ENCODE measurements at regions not wholly inside any gene's neighbourhood (a gene's known extent, or its start where the extent isn't known, plus 50 kb on each side); places are given as distances from the start of the nearest gene placed in this dataset.
"Not testable (repeated sequence)": the region's sequence is repeated elsewhere in the genome, so short reads cannot be mapped to it uniquely, and the experiment has no call there.

DNA sequence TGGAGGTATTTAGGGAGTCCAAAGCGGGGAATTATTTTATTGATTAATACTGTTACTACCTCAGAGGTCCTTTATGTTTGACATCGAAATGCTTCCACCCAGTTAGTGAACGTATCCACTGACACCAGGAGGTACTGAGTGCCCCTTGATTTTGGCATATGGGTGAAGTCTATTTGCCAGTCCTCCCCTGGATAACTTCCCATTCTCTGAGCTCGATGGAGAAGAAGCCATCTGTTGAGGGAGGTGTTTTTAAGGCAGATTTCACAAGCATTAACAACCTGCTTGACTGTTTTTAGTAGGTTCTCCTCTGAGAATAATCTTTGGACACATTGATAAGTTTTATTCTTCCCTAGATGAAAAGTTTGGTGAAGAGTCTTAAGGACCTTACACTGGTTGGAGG, 165.3 kb upstream of the NREP start:
- no peaks in the 10 kb centered on the region for H3K27me3 ChIP-seq (replicated peaks; ENCODE audit: control insufficient read depth, insufficient read depth, low read length)
- DNase-seq = no peak
- TF ChIP-seq, protein P1, sequence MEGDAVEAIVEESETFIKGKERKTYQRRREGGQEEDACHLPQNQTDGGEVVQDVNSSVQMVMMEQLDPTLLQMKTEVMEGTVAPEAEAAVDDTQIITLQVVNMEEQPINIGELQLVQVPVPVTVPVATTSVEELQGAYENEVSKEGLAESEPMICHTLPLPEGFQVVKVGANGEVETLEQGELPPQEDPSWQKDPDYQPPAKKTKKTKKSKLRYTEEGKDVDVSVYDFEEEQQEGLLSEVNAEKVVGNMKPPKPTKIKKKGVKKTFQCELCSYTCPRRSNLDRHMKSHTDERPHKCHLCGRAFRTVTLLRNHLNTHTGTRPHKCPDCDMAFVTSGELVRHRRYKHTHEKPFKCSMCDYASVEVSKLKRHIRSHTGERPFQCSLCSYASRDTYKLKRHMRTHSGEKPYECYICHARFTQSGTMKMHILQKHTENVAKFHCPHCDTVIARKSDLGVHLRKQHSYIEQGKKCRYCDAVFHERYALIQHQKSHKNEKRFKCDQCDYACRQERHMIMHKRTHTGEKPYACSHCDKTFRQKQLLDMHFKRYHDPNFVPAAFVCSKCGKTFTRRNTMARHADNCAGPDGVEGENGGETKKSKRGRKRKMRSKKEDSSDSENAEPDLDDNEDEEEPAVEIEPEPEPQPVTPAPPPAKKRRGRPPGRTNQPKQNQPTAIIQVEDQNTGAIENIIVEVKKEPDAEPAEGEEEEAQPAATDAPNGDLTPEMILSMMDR (IDR thresholded peaks at IDR 0.05; ENCODE audit: insufficient read depth in 1 of 2, low read depth in 1 of 2, low read length in 1 of 2, severe bottlenecking in 1 of 2, unreplicated experiment in 1 of 2) = no peak
- H3K27ac Mint-ChIP-seq (ENCODE audit: unreplicated experiment) = no peak overlapping the region
- ChIA-PET POLR2A (no interaction called here), CTCF (no interaction called here)
- H3K36me3 Mint-ChIP-seq (ENCODE audit: insufficient read depth, unreplicated experiment) = no peaks in the 10 kb centered on the region
- H3K4me1 ChIP-seq = no peaks in the 10 kb centered on the region
- H3K4me3 Mint-ChIP-seq (ENCODE audit: unreplicated experiment) = no peak overlapping the region
- no peaks in the 10 kb centered on the region for H3K27me3 Mint-ChIP-seq (ENCODE audit: insufficient read depth, unreplicated experiment)
- H3K4me1 Mint-ChIP-seq (ENCODE audit: low read depth, unreplicated experiment) = peaks cover 5% of the 10 kb centered on the region
- H3K36me3 ChIP-seq (ENCODE audit: control insufficient read depth, insufficient read depth, low read length) = no peaks in the 10 kb centered on the region
- no peak overlapping the region for H3K4me3 ChIP-seq (ENCODE audit: low read depth, low read length)
- intact Hi-C loops (cut with micrococcal nuclease; ENCODE audit: unreplicated experiment) = no loop called here
- no peaks in the 10 kb centered on the region for H3K9me3 ChIP-seq
- H3K9me3 Mint-ChIP-seq (ENCODE audit: unreplicated experiment) = no peaks in the 10 kb centered on the region
- BruUV-seq (replicated peaks) = no TSS peak

DNA sequence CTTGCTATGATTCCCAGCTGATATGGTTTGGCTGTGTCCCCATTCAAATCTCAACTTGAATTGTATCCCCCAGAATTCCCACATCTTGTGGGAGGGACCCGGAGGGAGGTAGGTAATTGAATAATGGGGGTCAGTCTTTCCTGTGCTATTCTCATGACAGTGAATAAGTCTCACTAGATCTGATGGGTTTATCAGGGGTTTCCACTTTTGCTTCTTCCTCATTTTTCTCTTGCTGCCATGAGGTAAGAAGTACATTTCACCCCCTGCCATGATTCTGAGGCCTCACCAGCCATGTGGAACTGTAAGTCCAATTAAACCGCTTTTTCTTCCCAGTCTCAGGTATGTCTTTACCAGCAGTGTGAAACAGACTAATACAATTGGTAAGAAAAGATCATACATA, 164.7 kb upstream of the NREP start:
- POLR2A ChIA-PET; H3K4me3 Mint-ChIP-seq (ENCODE audit: unreplicated experiment); H3K27ac Mint-ChIP-seq (ENCODE audit: unreplicated experiment); H3K9me3 ChIP-seq; BruUV-seq (replicated peaks); H3K4me1 ChIP-seq; H3K4me3 ChIP-seq (ENCODE audit: low read depth, low read length); DNase-seq; CTCF ChIA-PET; H3K36me3 Mint-ChIP-seq (ENCODE audit: insufficient read depth, unreplicated experiment); intact Hi-C loops (cut with micrococcal nuclease; ENCODE audit: unreplicated experiment); H3K4me1 Mint-ChIP-seq (ENCODE audit: low read depth, unreplicated experiment); H3K27me3 ChIP-seq (replicated peaks; ENCODE audit: control insufficient read depth, insufficient read depth, low read length); H3K36me3 ChIP-seq (ENCODE audit: control insufficient read depth, insufficient read depth, low read length); H3K27me3 Mint-ChIP-seq (ENCODE audit: insufficient read depth, unreplicated experiment); H3K9me3 Mint-ChIP-seq (ENCODE audit: unreplicated experiment): not testable (repeated sequence)

DNA sequence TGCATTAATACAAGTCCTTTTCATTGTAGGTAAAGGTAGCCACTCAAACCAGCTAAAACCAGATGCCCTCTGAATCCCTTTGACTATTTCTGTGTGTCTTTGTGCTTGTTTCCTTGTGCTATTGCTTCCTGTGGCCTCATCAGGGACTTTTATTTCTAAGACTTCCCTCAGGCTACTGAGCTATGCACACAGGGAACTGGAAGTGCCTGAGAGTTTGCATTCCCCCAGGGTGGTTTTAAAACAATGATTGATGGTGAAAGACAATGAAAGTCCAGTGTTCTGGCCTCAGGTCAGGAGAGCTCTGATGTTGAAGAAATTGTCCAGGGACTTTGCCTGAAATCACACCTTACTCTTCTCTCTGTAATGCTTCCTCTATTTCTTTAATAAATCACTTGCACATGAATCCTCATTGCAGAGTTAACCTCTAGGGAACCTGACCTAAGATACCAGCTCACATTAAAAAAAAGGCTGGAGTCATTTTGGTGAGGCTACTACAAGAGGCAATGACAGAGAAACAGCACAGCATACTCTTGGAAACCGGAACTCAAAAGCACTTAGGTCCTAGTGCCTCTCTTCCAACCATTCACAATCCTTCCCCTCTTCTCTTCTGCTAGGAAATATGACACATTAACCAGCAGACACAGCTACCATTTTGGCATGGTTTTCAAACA, 158.1 kb upstream of the NREP start:
- TF ChIP-seq, protein P1 (IDR thresholded peaks at IDR 0.05; ENCODE audit: insufficient read depth in 1 of 2, low read depth in 1 of 2, low read length in 1 of 2, severe bottlenecking in 1 of 2, unreplicated experiment in 1 of 2) = no peak
- intact Hi-C loops (cut with micrococcal nuclease; ENCODE audit: unreplicated experiment) = no loop called here
- Histone ChIP-seq H3K27me3 (replicated peaks; ENCODE audit: control insufficient read depth, insufficient read depth, low read length) (no peaks in the 10 kb centered on the region), H3K36me3 (ENCODE audit: control insufficient read depth, insufficient read depth, low read length) (no peaks in the 10 kb centered on the region), H3K4me1 (no peaks in the 10 kb centered on the region), H3K4me3 (ENCODE audit: low read depth, low read length) (no peak overlapping the region), H3K9me3 (no peaks in the 10 kb centered on the region)
- Mint-ChIP-seq H3K36me3 (ENCODE audit: insufficient read depth, unreplicated experiment) (no peaks in the 10 kb centered on the region), H3K27me3 (ENCODE audit: insufficient read depth, unreplicated experiment) (peaks cover 13% of the 10 kb centered on the region), H3K27ac (ENCODE audit: unreplicated experiment) (no peak overlapping the region), H3K4me3 (ENCODE audit: unreplicated experiment) (no peak overlapping the region), H3K9me3 (ENCODE audit: unreplicated experiment) (peaks cover 18% of the 10 kb centered on the region), H3K4me1 (ENCODE audit: low read depth, unreplicated experiment) (no peaks in the 10 kb centered on the region)
- no peak for DNase-seq
- CTCF ChIA-PET = no interaction called here
- no TSS peak for BruUV-seq (replicated peaks)
- POLR2A ChIA-PET = no interaction called here

DNA sequence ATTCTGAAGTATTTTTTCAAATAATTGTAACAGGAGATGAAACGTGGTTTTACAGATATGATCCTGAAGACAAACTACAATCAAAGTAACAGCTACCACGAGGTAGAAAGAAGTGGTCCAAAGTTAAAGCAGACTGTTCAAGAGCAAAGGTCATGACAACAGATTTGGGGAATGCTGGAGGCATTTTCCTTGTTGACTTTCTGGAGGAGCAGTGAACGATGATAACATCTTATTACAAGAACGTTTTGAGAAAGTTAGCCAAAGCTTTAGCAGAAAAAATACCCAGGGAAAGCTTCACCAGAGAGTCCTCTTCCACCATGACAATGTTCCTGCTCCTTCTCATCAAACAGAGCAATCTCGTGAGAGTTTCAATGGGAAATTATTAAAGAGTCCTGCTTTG, 145.4 kb upstream of the NREP start:
- Histone ChIP-seq H3K27me3 (replicated peaks; ENCODE audit: control insufficient read depth, insufficient read depth, low read length) (no peaks in the 10 kb centered on the region), H3K4me1 (peaks cover 6% of the 10 kb centered on the region; the same call in 1 of the 2 replicates), H3K36me3 (ENCODE audit: control insufficient read depth, insufficient read depth, low read length) (no peaks in the 10 kb centered on the region), H3K4me3 (ENCODE audit: low read depth, low read length) (no peak overlapping the region), H3K9me3 (no peaks in the 10 kb centered on the region)
- Mint-ChIP-seq H3K4me3 (ENCODE audit: unreplicated experiment) (no peak overlapping the region), H3K4me1 (ENCODE audit: low read depth, unreplicated experiment) (no peaks in the 10 kb centered on the region), H3K27ac (ENCODE audit: unreplicated experiment) (no peak overlapping the region), H3K9me3 (ENCODE audit: unreplicated experiment) (peaks cover 11% of the 10 kb centered on the region), H3K27me3 (ENCODE audit: insufficient read depth, unreplicated experiment) (no peaks in the 10 kb centered on the region), H3K36me3 (ENCODE audit: insufficient read depth, unreplicated experiment) (no peaks in the 10 kb centered on the region)
- TF ChIP-seq, protein P1 (IDR thresholded peaks at IDR 0.05; ENCODE audit: insufficient read depth in 1 of 2, low read depth in 1 of 2, low read length in 1 of 2, severe bottlenecking in 1 of 2, unreplicated experiment in 1 of 2) = no peak
- CTCF ChIA-PET = no interaction called here
- POLR2A ChIA-PET = no interaction called here
- no peak for DNase-seq
- BruUV-seq (replicated peaks) = no TSS peak
- intact Hi-C loops (cut with micrococcal nuclease; ENCODE audit: unreplicated experiment) = no loop called here

Data from Caco-2 (cell line).